ENCODE measurements at regions not wholly inside any gene's neighbourhood (a gene's known extent, or its start where the extent isn't known, plus 50 kb on each side); places are given as distances from the start of the nearest gene placed in this dataset.

- WGBS, 2 experiments (ENCODE audit: extremely low coverage in 1 of 2, insufficient coverage in 1 of 2, insufficient read length in 1 of 2, insufficient replicate concordance in 2 of 2, low coverage in 1 of 2, low lambda C conversion rate in 2 of 2, missing lambda C conversion rate in 1 of 2): 40% methylated on average over 5 of the region's 5 CpGs; no CpG with 5 or more reads in 1 of the 2 experiments
- Histone ChIP-seq H3K14ac (ENCODE audit: insufficient read length) (no peak overlapping the region), H2BK12ac (ENCODE audit: low read depth, low read length) (0 out of 2 replicates have a peak overlapping the region, but pooled peaks have one; percentile 55), H3K9ac (replicated peaks in 1 of 4; ENCODE audit: extremely low read depth in 1 of 4, low read depth in 3 of 4, low read length in 3 of 4) (no peak overlapping the region), H3K4ac (replicated peaks; ENCODE audit: insufficient read length, low read depth, low read length) (no peak overlapping the region), H4K5ac (ENCODE audit: insufficient read length, low read depth, low read length) (no peak overlapping the region), H3K79me2 (ENCODE audit: control insufficient read depth in 1 of 2, insufficient read depth in 2 of 2, low read length in 2 of 2) (no peaks in the 10 kb centered on the region), H3K4me2 (ENCODE audit: insufficient read depth in 1 of 2, low read depth in 2 of 2, low read length in 2 of 2) (no peak overlapping the region), H3K4me3 (ENCODE audit: extremely low read depth in 1 of 4, insufficient read depth in 2 of 4, low read depth in 3 of 4, low read length in 4 of 4) (no peak overlapping the region), H3K27me3 (replicated peaks in 1 of 4; ENCODE audit: control insufficient read depth in 3 of 4, extremely low read depth in 1 of 4, insufficient read depth in 3 of 4, low read length in 3 of 4) (peaks cover 0 to 5% (median 0%) of the 10 kb centered on the region in 4 experiments; a peak in 4 of 7 replicates), H2BK5ac (ENCODE audit: low read depth, low read length) (no peak overlapping the region), H3K4me1 (replicated peaks in 1 of 4; ENCODE audit: control insufficient read depth in 3 of 4, insufficient read depth in 4 of 4, low read length in 3 of 4) (peaks cover 0 to 11% (median 10%) of the 10 kb centered on the region in 4 experiments; a peak in 6 of 7 replicates), H2BK120ac (replicated peaks; ENCODE audit: low read depth, low read length) (no peak overlapping the region), H4K91ac (replicated peaks; ENCODE audit: insufficient read length, low read length) (no peak overlapping the region), H2BK20ac (ENCODE audit: low read length) (no peak overlapping the region), H3K18ac (ENCODE audit: extremely low read depth, low read length) (no peak overlapping the region), H3K56ac (replicated peaks; ENCODE audit: insufficient read length, low read depth, low read length) (no peak overlapping the region), H3K27ac (ENCODE audit: low read depth, low read length) (no peak overlapping the region), H3K79me1 (ENCODE audit: low read depth, low read length) (no peaks in the 10 kb centered on the region), H4K20me1 (replicated peaks in 1 of 2; ENCODE audit: control insufficient read depth in 1 of 2, insufficient read depth in 2 of 2, low read length in 2 of 2) (no peaks in the 10 kb centered on the region), H3K23ac (ENCODE audit: insufficient read length) (no peak overlapping the region), H2AFZ (ENCODE audit: low read length) (no peak overlapping the region), H3K23me2 (ENCODE audit: low read depth, low read length) (peaks cover 3% of the 10 kb centered on the region; the same call in 1 of the 2 replicates), H4K8ac (ENCODE audit: extremely low read depth, insufficient read depth, low read length) (no peak overlapping the region), H3K9me3 (ENCODE audit: insufficient read depth in 2 of 2, low read depth in 1 of 2, low read length in 1 of 2) (no peaks in the 10 kb centered on the region), H3K36me3 (ENCODE audit: control insufficient read depth in 2 of 4, insufficient read depth in 4 of 4, low read length in 3 of 4) (no peaks in the 10 kb centered on the region), H2BK15ac (ENCODE audit: low read length) (no peak overlapping the region), H2AK5ac (ENCODE audit: low read depth, low read length) (peak overlapping the region; percentile 43; the same call in 1 of the 2 replicates)
- ChIA-PET CTCF (ENCODE audit: partially characterized antibody) (interaction anchor here (0.7 to 1.4 kb wide), 5 partner anchors 12 to 317 kb away, joined by 3 to 4 read pairs (median 3); no protein-coding TSS in a partner anchor), POLR2A (ENCODE audit: partially characterized antibody) (no interaction called here)
- peak; percentile 54 to 61 for DNase-seq (ENCODE audit: low read depth in 1 of 2, low spot score in 2 of 2)
- FAIRE-seq: peak; percentile 94
- peak; percentile 89 for TF ChIP-seq MAX (IDR thresholded peaks at IDR 0.05)
- no peak for TF ChIP-seq BCL11A (IDR thresholded peaks at IDR 0.05; ENCODE audit: low read depth in 2 of 2, low read length in 2 of 2)
- TF ChIP-seq SP2 (IDR thresholded peaks at IDR 0.05; ENCODE audit: low read length): no peak
- no peak for TF ChIP-seq TAF7 (optimal IDR thresholded peaks at IDR 0.05; ENCODE audit: borderline replicate concordance, low read depth, low read length)
- TF ChIP-seq CTCF (IDR thresholded peaks at IDR 0.05; ENCODE audit: control extremely low read depth in 1 of 3, insufficient read depth in 1 of 3, low read depth in 1 of 3, low read length in 3 of 3): peak; percentile 60 to 81 (median 80)
- peak; percentile 37 for TF ChIP-seq NANOG (IDR thresholded peaks at IDR 0.05; ENCODE audit: insufficient read depth, low read depth, low read length, poor library complexity, severe bottlenecking)
- no peak for TF ChIP-seq SUZ12 (IDR thresholded peaks at IDR 0.05; ENCODE audit: low read length)
- no peak for TF ChIP-seq KDM1A (IDR thresholded peaks at IDR 0.05; ENCODE audit: borderline replicate concordance, low read length)
- TF ChIP-seq SAP30 (IDR thresholded peaks at IDR 0.05; ENCODE audit: insufficient read depth, insufficient replicate concordance, low read length): no peak
- peak; percentile 98 for TF ChIP-seq RAD21 (IDR thresholded peaks at IDR 0.05 in 1 of 2, conservative IDR thresholded peaks at IDR 0.05 in 1 of 2; ENCODE audit: low read depth in 2 of 2, low read length in 2 of 2)
Observed at GRCh38 chr11:135033540-135033939, 621.5 kb upstream of the B3GAT1 start.
